Activated B cell treated with CpG ODN at 0.5 μM for 24 hours (primary cell): ENCODE measurements at regions not wholly inside any gene's neighbourhood (a gene's known extent, or its start where the extent isn't known, plus 50 kb on each side); places are given as distances from the start of the nearest gene placed in this dataset.

Source experiments
- ATAC-seq: fragments of 200-7000 bp; cut with Tn5 transposase; one replicate; pipeline ENCODE4 v1.10.0; 2021; ENCODE audit warnings: low read depth, mild to moderate bottlenecking, moderate library complexity
- CTCF ChIA-PET: fragments of 350-600 bp; sonication (Branson Sonifier 250); formaldehyde crosslinking; loops from one replicate; lab custom pipeline; 2021; ENCODE audit warnings: antibody characterized with exemption; lab: Charles Lee
- POLR2A ChIA-PET: fragments of 350-600 bp; sonication (Branson Sonifier 250); formaldehyde crosslinking; loops from one replicate; lab custom pipeline; 2021; ENCODE audit warnings: antibody characterized with exemption; lab: Charles Lee
- DNase-seq: peaks from one replicate; pipeline ENCODE4 v3.0.0; 2022
- H3K27ac Mint-ChIP-seq: one replicate; pipeline ENCODE4 v1.8.0; 2020; ENCODE audit warnings: mixed read lengths
- H3K27me3 Mint-ChIP-seq: one replicate; pipeline ENCODE4 v1.8.0; 2021; ENCODE audit warnings: mixed read lengths
- H3K36me3 Mint-ChIP-seq: one replicate; pipeline ENCODE4 v1.8.0; 2021; ENCODE audit warnings: low read depth, mixed read lengths
- H3K4me1 Mint-ChIP-seq: one replicate; pipeline ENCODE4 v1.8.0; 2021; ENCODE audit warnings: mixed read lengths
- H3K4me3 Mint-ChIP-seq: one replicate; pipeline ENCODE4 v1.8.0; 2020; ENCODE audit warnings: mild to moderate bottlenecking, mixed read lengths
- H3K9me3 Mint-ChIP-seq: one replicate; pipeline ENCODE4 v1.8.0; 2020; ENCODE audit warnings: mixed read lengths
- intact Hi-C: fragments of 100-400 bp; cut with micrococcal nuclease; formaldehyde crosslinking; loops from one replicate; pipeline ENCODE4 v1.15.1; 2024
- TF ChIP-seq, protein P1 (sequence below): fragments of 200-600 bp; IDR thresholded peaks from one replicate; pipeline ENCODE4 v1.8.0; 2022; ENCODE audit warnings: antibody characterized with exemption, mild to moderate bottlenecking

DNA sequence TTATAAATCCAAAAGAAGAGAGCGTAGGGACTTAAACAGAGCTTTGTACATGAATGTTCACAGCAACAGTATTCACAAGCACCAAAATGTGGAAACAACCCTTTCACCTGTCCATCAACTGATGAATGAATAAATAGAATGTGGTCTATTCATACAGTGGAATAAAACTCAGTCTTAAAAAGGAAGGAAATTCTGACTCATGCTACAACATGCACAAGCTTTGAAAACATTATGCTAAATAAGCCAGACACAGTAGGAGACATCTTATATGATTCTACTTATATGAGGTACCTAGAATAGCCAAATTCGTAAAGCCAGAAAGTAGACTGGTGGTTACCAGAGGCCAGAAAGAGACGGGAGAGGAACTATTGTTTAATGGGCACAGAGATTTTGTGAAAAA, 74.3 kb downstream of the SHANK2 start:
- no peak overlapping the region for H3K4me3 Mint-ChIP-seq
- DNase-seq, result no peak
- no peaks in the 10 kb centered on the region for H3K4me1 Mint-ChIP-seq
- H3K27me3 Mint-ChIP-seq, result peaks cover 19% of the 10 kb centered on the region
- TF ChIP-seq, protein P1, sequence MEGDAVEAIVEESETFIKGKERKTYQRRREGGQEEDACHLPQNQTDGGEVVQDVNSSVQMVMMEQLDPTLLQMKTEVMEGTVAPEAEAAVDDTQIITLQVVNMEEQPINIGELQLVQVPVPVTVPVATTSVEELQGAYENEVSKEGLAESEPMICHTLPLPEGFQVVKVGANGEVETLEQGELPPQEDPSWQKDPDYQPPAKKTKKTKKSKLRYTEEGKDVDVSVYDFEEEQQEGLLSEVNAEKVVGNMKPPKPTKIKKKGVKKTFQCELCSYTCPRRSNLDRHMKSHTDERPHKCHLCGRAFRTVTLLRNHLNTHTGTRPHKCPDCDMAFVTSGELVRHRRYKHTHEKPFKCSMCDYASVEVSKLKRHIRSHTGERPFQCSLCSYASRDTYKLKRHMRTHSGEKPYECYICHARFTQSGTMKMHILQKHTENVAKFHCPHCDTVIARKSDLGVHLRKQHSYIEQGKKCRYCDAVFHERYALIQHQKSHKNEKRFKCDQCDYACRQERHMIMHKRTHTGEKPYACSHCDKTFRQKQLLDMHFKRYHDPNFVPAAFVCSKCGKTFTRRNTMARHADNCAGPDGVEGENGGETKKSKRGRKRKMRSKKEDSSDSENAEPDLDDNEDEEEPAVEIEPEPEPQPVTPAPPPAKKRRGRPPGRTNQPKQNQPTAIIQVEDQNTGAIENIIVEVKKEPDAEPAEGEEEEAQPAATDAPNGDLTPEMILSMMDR, result no peak
- CTCF ChIA-PET, result no interaction called here
- intact Hi-C loops, result no loop called here
- no peaks in the 10 kb centered on the region for H3K36me3 Mint-ChIP-seq
- peaks cover 11% of the 10 kb centered on the region for H3K9me3 Mint-ChIP-seq
- H3K27ac Mint-ChIP-seq, result no peak overlapping the region
- no peak for ATAC-seq
- POLR2A ChIA-PET, result no interaction called here

DNA sequence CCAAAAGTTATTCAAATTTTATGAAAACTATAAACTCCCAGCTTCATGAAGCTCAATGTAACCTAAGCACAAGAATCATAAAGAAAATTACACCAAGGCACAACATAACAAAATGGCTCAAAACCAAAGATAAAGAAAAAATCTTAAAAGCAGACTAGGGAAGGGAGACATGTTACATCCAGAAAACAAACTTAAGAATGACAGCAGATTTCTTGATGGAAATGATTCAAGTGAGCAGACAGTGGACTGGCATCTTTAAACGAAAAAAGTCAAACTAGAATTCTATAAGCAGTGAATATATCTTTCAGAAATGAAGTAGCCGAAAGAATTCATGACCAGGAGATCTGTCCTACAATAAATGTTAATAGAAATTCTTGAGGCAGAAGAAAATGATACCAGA, 75.6 kb downstream of the SHANK2 start:
- ChIA-PET POLR2A (no interaction called here), CTCF (no interaction called here)
- ATAC-seq, result no peak
- no peak overlapping the region for H3K4me3 Mint-ChIP-seq
- peaks cover 11% of the 10 kb centered on the region for H3K9me3 Mint-ChIP-seq
- no peaks in the 10 kb centered on the region for H3K36me3 Mint-ChIP-seq
- H3K27me3 Mint-ChIP-seq, result peaks cover 19% of the 10 kb centered on the region
- TF ChIP-seq, protein P1, result no peak
- no peak for DNase-seq
- H3K27ac Mint-ChIP-seq, result no peak overlapping the region
- no peaks in the 10 kb centered on the region for H3K4me1 Mint-ChIP-seq
- intact Hi-C loops, result no loop called here

DNA sequence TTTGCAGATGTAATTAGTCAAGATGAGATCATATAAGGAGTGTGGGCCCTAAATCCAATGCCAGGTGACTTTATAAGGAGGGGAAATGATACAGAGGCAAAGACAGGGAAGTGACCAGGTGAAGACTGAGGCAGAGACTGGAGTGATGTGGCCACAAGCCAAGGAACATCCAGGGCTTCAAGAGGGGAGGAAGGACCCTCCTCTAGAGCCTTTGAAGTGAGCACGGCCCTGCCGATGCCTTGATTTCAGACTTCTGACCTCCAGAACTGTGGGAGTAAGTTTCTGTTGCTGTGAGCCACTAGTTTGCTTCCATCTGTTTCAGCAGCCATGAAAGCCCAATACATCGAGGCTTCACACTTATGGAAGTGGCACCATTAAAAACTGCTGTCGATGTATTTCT, 78.7 kb downstream of the SHANK2 start:
- TF ChIP-seq, protein P1, result no peak
- DNase-seq (no peak), ATAC-seq (no peak)
- Mint-ChIP-seq H3K27ac (no peak overlapping the region), H3K27me3 (peaks cover 13% of the 10 kb centered on the region), H3K4me3 (no peak overlapping the region), H3K9me3 (peaks cover 11% of the 10 kb centered on the region), H3K36me3 (no peaks in the 10 kb centered on the region), H3K4me1 (no peaks in the 10 kb centered on the region)
- intact Hi-C loops, result no loop called here
- CTCF ChIA-PET, result no interaction called here
- POLR2A ChIA-PET, result no interaction called here

DNA sequence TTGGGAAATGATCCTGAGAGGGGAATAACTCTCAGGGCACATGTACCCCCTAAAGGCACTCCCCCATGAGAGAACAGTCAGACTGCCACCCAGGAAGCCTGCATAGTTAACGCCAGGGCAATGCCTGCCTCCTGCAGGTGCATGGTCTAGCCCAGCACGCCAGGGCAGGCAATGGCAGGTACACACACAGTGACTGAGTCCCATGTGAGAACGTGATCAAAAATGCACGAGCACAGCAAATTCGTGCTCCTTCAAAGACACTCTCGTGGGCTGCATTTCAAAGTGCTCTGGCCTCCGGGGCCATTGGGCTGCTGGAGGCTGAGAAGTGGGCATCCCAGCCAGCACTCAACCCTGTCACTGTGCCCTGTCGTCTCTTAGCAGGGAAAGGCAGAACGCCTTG, 79.7 kb downstream of the SHANK2 start:
- CTCF ChIA-PET, result no interaction called here
- TF ChIP-seq, protein P1, result no peak
- intact Hi-C loops, result no loop called here
- Mint-ChIP-seq H3K36me3 (no peaks in the 10 kb centered on the region), H3K27me3 (peaks cover 11% of the 10 kb centered on the region), H3K9me3 (peaks cover 11% of the 10 kb centered on the region), H3K4me1 (no peaks in the 10 kb centered on the region), H3K27ac (no peak overlapping the region), H3K4me3 (no peak overlapping the region)
- POLR2A ChIA-PET, result no interaction called here
- ATAC-seq, result no peak
- DNase-seq, result no peak

DNA sequence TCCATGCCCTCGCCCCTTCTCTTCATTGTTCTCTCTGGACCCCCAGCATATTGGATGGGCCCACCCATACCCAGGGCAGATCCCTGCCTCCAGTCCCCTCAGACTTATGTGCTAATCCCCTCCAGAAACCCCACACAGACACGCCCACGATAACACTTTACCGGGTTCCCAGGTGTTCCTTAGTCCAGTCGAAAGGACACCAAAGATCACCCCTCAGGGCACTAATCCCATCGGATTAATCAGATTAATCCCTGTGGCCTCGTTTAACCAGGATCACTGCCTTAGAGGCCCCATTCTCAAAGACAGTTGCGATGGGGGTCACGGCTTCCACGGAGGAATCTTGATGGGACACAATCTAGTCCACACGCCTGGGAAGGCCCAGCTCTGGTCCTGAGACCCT, 80.8 kb downstream of the SHANK2 start:
- Mint-ChIP-seq H3K27me3 (peaks cover 3% of the 10 kb centered on the region), H3K27ac (no peak overlapping the region), H3K36me3 (no peaks in the 10 kb centered on the region), H3K4me3 (no peak overlapping the region), H3K4me1 (no peaks in the 10 kb centered on the region), H3K9me3 (peaks cover 3% of the 10 kb centered on the region)
- ATAC-seq, result no peak
- TF ChIP-seq, protein P1, result no peak
- no peak for DNase-seq
- intact Hi-C loops, result no loop called here
- POLR2A ChIA-PET, result no interaction called here
- CTCF ChIA-PET, result no interaction called here
